ENCODE measurements at regions not wholly inside any gene's neighbourhood (a gene's known extent, or its start where the extent isn't known, plus 50 kb on each side); places are given as distances from the start of the nearest gene placed in this dataset.
"Not testable (repeated sequence)": the region's sequence is repeated elsewhere in the genome, so short reads cannot be mapped to it uniquely, and the experiment has no call there.

- no peaks in the 10 kb centered on the region for H3K9me3 ChIP-seq (replicated peaks; ENCODE audit: control insufficient read depth, low read depth, low read length)
- H3K27ac ChIP-seq (ENCODE audit: low read length) = no peak overlapping the region
- H3K4me3 ChIP-seq (ENCODE audit: low read length) = no peak overlapping the region
- no peaks in the 10 kb centered on the region for H3K36me3 ChIP-seq (ENCODE audit: control insufficient read depth, insufficient read depth, low read length)
- H3K27me3 ChIP-seq (ENCODE audit: control insufficient read depth, insufficient read depth, low read length) = no peaks in the 10 kb centered on the region
- peaks cover 2% of the 10 kb centered on the region for H3K4me1 ChIP-seq (ENCODE audit: control insufficient read depth, insufficient read depth, low read length)
- no peak for DNase-seq
- 100% methylated on average over 2 of the region's 4 CpGs for WGBS (ENCODE audit: insufficient coverage)
Measured at GRCh38 chr21:35396655-35397054, 347.6 kb upstream of the RUNX1 start.

GRCh38 chr21:35395728-35396127 is 346.6 kb upstream of the RUNX1 start:
- DNase-seq = no peak
- 100% methylated on average over 1 of the region's 1 CpG for WGBS (ENCODE audit: insufficient coverage)
- Histone ChIP-seq H3K4me3 (ENCODE audit: low read length) (no peak overlapping the region), H3K9me3 (replicated peaks; ENCODE audit: control insufficient read depth, low read depth, low read length) (no peaks in the 10 kb centered on the region), H3K4me1 (ENCODE audit: control insufficient read depth, insufficient read depth, low read length) (peaks cover 2% of the 10 kb centered on the region), H3K36me3 (ENCODE audit: control insufficient read depth, insufficient read depth, low read length) (no peaks in the 10 kb centered on the region), H3K27me3 (ENCODE audit: control insufficient read depth, insufficient read depth, low read length) (no peaks in the 10 kb centered on the region), H3K27ac (ENCODE audit: low read length) (no peak overlapping the region)

GRCh38 chr21:35394634-35395369 is 345.7 kb upstream of the RUNX1 start:
- H3K4me3 ChIP-seq (ENCODE audit: low read length) = no peak overlapping the region
- H3K4me1 ChIP-seq (ENCODE audit: control insufficient read depth, insufficient read depth, low read length) = peaks cover 2% of the 10 kb centered on the region
- H3K9me3 ChIP-seq (replicated peaks; ENCODE audit: control insufficient read depth, low read depth, low read length) = no peaks in the 10 kb centered on the region
- no peaks in the 10 kb centered on the region for H3K27me3 ChIP-seq (ENCODE audit: control insufficient read depth, insufficient read depth, low read length)
- no peak for DNase-seq
- 20% methylated on average over 1 of the region's 7 CpGs for WGBS (ENCODE audit: insufficient coverage)
- H3K36me3 ChIP-seq (ENCODE audit: control insufficient read depth, insufficient read depth, low read length) = no peaks in the 10 kb centered on the region
- H3K27ac ChIP-seq (ENCODE audit: low read length) = no peak overlapping the region

- H3K9me3 ChIP-seq (replicated peaks; ENCODE audit: control insufficient read depth, low read depth, low read length) = no peaks in the 10 kb centered on the region
- H3K27ac ChIP-seq (ENCODE audit: low read length) = no peak overlapping the region
- no peaks in the 10 kb centered on the region for H3K4me1 ChIP-seq (ENCODE audit: control insufficient read depth, insufficient read depth, low read length)
- no peak overlapping the region for H3K4me3 ChIP-seq (ENCODE audit: low read length)
- H3K36me3 ChIP-seq (ENCODE audit: control insufficient read depth, insufficient read depth, low read length) = no peaks in the 10 kb centered on the region
- peak; percentile 19 for DNase-seq
- H3K27me3 ChIP-seq (ENCODE audit: control insufficient read depth, insufficient read depth, low read length) = no peaks in the 10 kb centered on the region
- no CpG with 5 or more reads among the region's 1 CpG for WGBS (ENCODE audit: insufficient coverage)
Measured at GRCh38 chr21:35394049-35394448, 344.9 kb upstream of the RUNX1 start.

GRCh38 chr21:35390013-35390776 is 341.1 kb upstream of the RUNX1 start:
- WGBS (ENCODE audit: insufficient coverage) = 45% methylated on average over 2 of the region's 5 CpGs
- Histone ChIP-seq H3K27me3 (ENCODE audit: control insufficient read depth, insufficient read depth, low read length) (no peaks in the 10 kb centered on the region), H3K9me3 (replicated peaks; ENCODE audit: control insufficient read depth, low read depth, low read length) (no peaks in the 10 kb centered on the region), H3K4me3 (ENCODE audit: low read length) (no peak overlapping the region), H3K4me1 (ENCODE audit: control insufficient read depth, insufficient read depth, low read length) (no peaks in the 10 kb centered on the region), H3K36me3 (ENCODE audit: control insufficient read depth, insufficient read depth, low read length) (no peaks in the 10 kb centered on the region), H3K27ac (ENCODE audit: low read length) (peak overlapping the region; percentile 42)
- DNase-seq = peak; percentile 72

- Histone ChIP-seq H3K9me3 (replicated peaks; ENCODE audit: control insufficient read depth, low read depth, low read length) (no peaks in the 10 kb centered on the region), H3K4me3 (ENCODE audit: low read length) (no peak overlapping the region), H3K36me3 (ENCODE audit: control insufficient read depth, insufficient read depth, low read length) (no peaks in the 10 kb centered on the region), H3K27me3 (ENCODE audit: control insufficient read depth, insufficient read depth, low read length) (no peaks in the 10 kb centered on the region), H3K4me1 (ENCODE audit: control insufficient read depth, insufficient read depth, low read length) (no peaks in the 10 kb centered on the region), H3K27ac (ENCODE audit: low read length) (no peak overlapping the region)
- no peak for DNase-seq
- 71% methylated on average over 2 of the region's 4 CpGs for WGBS (ENCODE audit: insufficient coverage)
Measured at GRCh38 chr21:35386491-35387079, 337.5 kb upstream of the RUNX1 start.

- no peak overlapping the region for H3K4me3 ChIP-seq (ENCODE audit: low read length)
- H3K4me1 ChIP-seq (ENCODE audit: control insufficient read depth, insufficient read depth, low read length) = no peaks in the 10 kb centered on the region
- DNase-seq = no peak
- no CpG with 5 or more reads among the region's 2 CpGs for WGBS (ENCODE audit: insufficient coverage)
- no peak overlapping the region for H3K27ac ChIP-seq (ENCODE audit: low read length)
- no peaks in the 10 kb centered on the region for H3K9me3 ChIP-seq (replicated peaks; ENCODE audit: control insufficient read depth, low read depth, low read length)
- H3K36me3 ChIP-seq (ENCODE audit: control insufficient read depth, insufficient read depth, low read length) = no peaks in the 10 kb centered on the region
- H3K27me3 ChIP-seq (ENCODE audit: control insufficient read depth, insufficient read depth, low read length) = no peaks in the 10 kb centered on the region
Measured at GRCh38 chr21:35384375-35384774, 335.3 kb upstream of the RUNX1 start.

- WGBS (ENCODE audit: insufficient coverage) = 89% methylated on average over 5 of the region's 6 CpGs
- H3K27ac ChIP-seq (ENCODE audit: low read length) = no peak overlapping the region
- H3K4me1 ChIP-seq (ENCODE audit: control insufficient read depth, insufficient read depth, low read length) = no peaks in the 10 kb centered on the region
Measured at GRCh38 chr21:35382696-35383095, 333.6 kb upstream of the RUNX1 start.

GRCh38 chr21:35381743-35382310 is 332.7 kb upstream of the RUNX1 start:
- no peaks in the 10 kb centered on the region for H3K9me3 ChIP-seq (replicated peaks; ENCODE audit: control insufficient read depth, low read depth, low read length)
- H3K4me1 ChIP-seq (ENCODE audit: control insufficient read depth, insufficient read depth, low read length) = no peaks in the 10 kb centered on the region
- no peak for DNase-seq
- no peak overlapping the region for H3K27ac ChIP-seq (ENCODE audit: low read length)
- H3K36me3 ChIP-seq (ENCODE audit: control insufficient read depth, insufficient read depth, low read length) = no peaks in the 10 kb centered on the region
- whole genome bisulfite sequencing (ENCODE audit: insufficient coverage) = 65% methylated on average over 5 of the region's 6 CpGs
- no peaks in the 10 kb centered on the region for H3K27me3 ChIP-seq (ENCODE audit: control insufficient read depth, insufficient read depth, low read length)
- no peak overlapping the region for H3K4me3 ChIP-seq (ENCODE audit: low read length)

More at GRCh38 chr21:35382696-35383095, 333.6 kb upstream of the RUNX1 start:
- Histone ChIP-seq H3K9me3 (replicated peaks; ENCODE audit: control insufficient read depth, low read depth, low read length) (no peaks in the 10 kb centered on the region), H3K36me3 (ENCODE audit: control insufficient read depth, insufficient read depth, low read length) (no peaks in the 10 kb centered on the region), H3K27me3 (ENCODE audit: control insufficient read depth, insufficient read depth, low read length) (no peaks in the 10 kb centered on the region), H3K4me3 (ENCODE audit: low read length) (no peak overlapping the region)
- no peak for DNase-seq

- not testable (repeated sequence) for H3K36me3 ChIP-seq (ENCODE audit: control insufficient read depth, insufficient read depth, low read length); H3K4me1 ChIP-seq (ENCODE audit: control insufficient read depth, insufficient read depth, low read length); H3K4me3 ChIP-seq (ENCODE audit: low read length); H3K9me3 ChIP-seq (replicated peaks; ENCODE audit: control insufficient read depth, low read depth, low read length); DNase-seq; H3K27ac ChIP-seq (ENCODE audit: low read length); H3K27me3 ChIP-seq (ENCODE audit: control insufficient read depth, insufficient read depth, low read length)
- no CpG with 5 or more reads among the region's 3 CpGs for WGBS (ENCODE audit: insufficient coverage)
Measured at GRCh38 chr21:35380304-35380703, 331.2 kb upstream of the RUNX1 start.
